ENCODE measurements at regions not wholly inside any gene's neighbourhood (a gene's known extent, or its start where the extent isn't known, plus 50 kb on each side); places are given as distances from the start of the nearest gene placed in this dataset.

GRCh38 chr9:20138841-20139240 lies 350.0 kb upstream of the SLC24A2 start:
- Histone ChIP-seq H3K9me3 (no peaks in the 10 kb centered on the region), H3K27me3 (peaks cover 0 to 3% of the 10 kb centered on the region in 2 donors), H3K27ac (no peak overlapping the region), H3K4me1 (no peaks in the 10 kb centered on the region), H3K4me3 (no peak overlapping the region), H3K36me3 (no peaks in the 10 kb centered on the region)
- intact Hi-C loops (cut with DNase I): no loop called here
- TF ChIP-seq CTCF (IDR thresholded peaks at IDR 0.05): no peak
- ATAC-seq: no peak
- DNase-seq: no peak

- H3K36me3 ChIP-seq: no peaks in the 10 kb centered on the region
- ATAC-seq (no peak), DNase-seq (no peak)
- intact Hi-C loops (cut with DNase I): no loop called here
- no peak overlapping the region for H3K27ac ChIP-seq
- no peaks in the 10 kb centered on the region for H3K9me3 ChIP-seq
- no peak for TF ChIP-seq CTCF (IDR thresholded peaks at IDR 0.05)
- H3K4me1 ChIP-seq: no peaks in the 10 kb centered on the region
- H3K27me3 ChIP-seq: no peaks in the 10 kb centered on the region
- no peak overlapping the region for H3K4me3 ChIP-seq
Measured at GRCh38 chr9:20138116-20138515, 349.3 kb upstream of the SLC24A2 start.

GRCh38 chr9:20137425-20137824 lies 348.6 kb upstream of the SLC24A2 start:
- DNase-seq: no peak
- Histone ChIP-seq H3K27ac (no peak overlapping the region), H3K36me3 (no peaks in the 10 kb centered on the region), H3K27me3 (no peaks in the 10 kb centered on the region), H3K4me3 (no peak overlapping the region), H3K4me1 (no peaks in the 10 kb centered on the region), H3K9me3 (no peaks in the 10 kb centered on the region)
- no peak for TF ChIP-seq CTCF (IDR thresholded peaks at IDR 0.05)
- ATAC-seq: no peak
- intact Hi-C loops (cut with DNase I): no loop called here

- H3K27me3 ChIP-seq: no peaks in the 10 kb centered on the region
- no peaks in the 10 kb centered on the region for H3K36me3 ChIP-seq
- no peak overlapping the region for H3K27ac ChIP-seq
- intact Hi-C loops (cut with DNase I): no loop called here
- DNase-seq: no peak
- H3K9me3 ChIP-seq: no peaks in the 10 kb centered on the region
- no peaks in the 10 kb centered on the region for H3K4me1 ChIP-seq
- no peak for TF ChIP-seq CTCF (IDR thresholded peaks at IDR 0.05)
- no peak for ATAC-seq
- no peak overlapping the region for H3K4me3 ChIP-seq
Measured at GRCh38 chr9:20135119-20135697, 346.4 kb upstream of the SLC24A2 start.

GRCh38 chr9:20125727-20126126 lies 336.9 kb upstream of the SLC24A2 start:
- DNase-seq (no peak), ATAC-seq (no peak)
- H3K27me3 ChIP-seq: no peaks in the 10 kb centered on the region
- H3K4me1 ChIP-seq: no peaks in the 10 kb centered on the region
- H3K9me3 ChIP-seq: no peaks in the 10 kb centered on the region
- H3K36me3 ChIP-seq: no peaks in the 10 kb centered on the region
- TF ChIP-seq CTCF (IDR thresholded peaks at IDR 0.05): no peak
- H3K4me3 ChIP-seq: no peak overlapping the region
- H3K27ac ChIP-seq: no peak overlapping the region
- intact Hi-C loops (cut with DNase I): no loop called here
